ENCODE measurements at regions not wholly inside any gene's neighbourhood (a gene's known extent, or its start where the extent isn't known, plus 50 kb on each side); places are given as distances from the start of the nearest gene placed in this dataset.

- TF ChIP-seq EZH2 (IDR thresholded peaks at IDR 0.05; ENCODE audit: insufficient read depth, poor library complexity, severe bottlenecking) (no peak), EZH2phosphoT487 (IDR thresholded peaks at IDR 0.05; ENCODE audit: insufficient read depth, low read depth) (no peak)
These were observed 373.0 kb downstream of the CTTN start for GRCh38 chr11:70771099-70771885.

All from GM23248 (cell line).